Superior temporal gyrus (tissue), 1 donor: ENCODE measurements at regions not wholly inside any gene's neighbourhood (a gene's known extent, or its start where the extent isn't known, plus 50 kb on each side); places are given as distances from the start of the nearest gene placed in this dataset.
"Not testable (repeated sequence)": the region's sequence is repeated elsewhere in the genome, so short reads cannot be mapped to it uniquely, and the experiment has no call there.

Experiments used
- DNase-seq: peaks from one replicate; pipeline ENCODE4 v3.0.0-alpha.2; 2016; ENCODE audit errors: extremely low spot score

GRCh38 chr3:88677298-88677697, 430.1 kb upstream of the EPHA3 start:
- DNase-seq, result no peak

- DNase-seq, result no peak
Measured at GRCh38 chr3:88678747-88679146, 428.7 kb upstream of the EPHA3 start.

GRCh38 chr3:88690287-88690686, 417.1 kb upstream of the EPHA3 start:
- no peak for DNase-seq

GRCh38 chr3:88691081-88691480, 416.3 kb upstream of the EPHA3 start:
- DNase-seq, result no peak

- no peak for DNase-seq
Measured at GRCh38 chr3:88703501-88704059, 403.8 kb upstream of the EPHA3 start.

- no peak for DNase-seq
Measured at GRCh38 chr3:88704338-88704737, 403.1 kb upstream of the EPHA3 start.

- no peak for DNase-seq
Measured at GRCh38 chr3:88707837-88708236, 399.6 kb upstream of the EPHA3 start.

GRCh38 chr3:88712552-88712951, 394.9 kb upstream of the EPHA3 start:
- DNase-seq, result no peak

GRCh38 chr3:88713233-88713691, 394.2 kb upstream of the EPHA3 start:
- DNase-seq, result no peak

GRCh38 chr3:88725440-88726165, 381.8 kb upstream of the EPHA3 start:
- DNase-seq, result no peak

- no peak for DNase-seq
Measured at GRCh38 chr3:88732186-88732585, 375.2 kb upstream of the EPHA3 start.

- no peak for DNase-seq
Measured at GRCh38 chr3:88742106-88742505, 365.3 kb upstream of the EPHA3 start.

GRCh38 chr3:88742674-88743507, 364.5 kb upstream of the EPHA3 start:
- no peak for DNase-seq

GRCh38 chr3:88744896-88745295, 362.5 kb upstream of the EPHA3 start:
- no peak for DNase-seq

GRCh38 chr3:88747145-88747544, 360.3 kb upstream of the EPHA3 start:
- not testable (repeated sequence) for DNase-seq

- DNase-seq, result no peak
Measured at GRCh38 chr3:88758676-88759075, 348.7 kb upstream of the EPHA3 start.

GRCh38 chr3:88767746-88768145, 339.7 kb upstream of the EPHA3 start:
- DNase-seq, result no peak

- DNase-seq, result no peak
Measured at GRCh38 chr3:88773766-88774165, 333.7 kb upstream of the EPHA3 start.

GRCh38 chr3:88775026-88775690, 332.3 kb upstream of the EPHA3 start:
- no peak for DNase-seq

- DNase-seq, result no peak
Measured at GRCh38 chr3:88779482-88779881, 327.9 kb upstream of the EPHA3 start.

- DNase-seq, result no peak
Measured at GRCh38 chr3:88784925-88785324, 322.5 kb upstream of the EPHA3 start.

GRCh38 chr3:88785841-88786240, 321.6 kb upstream of the EPHA3 start:
- DNase-seq, result no peak
